ENCODE measurements at regions not wholly inside any gene's neighbourhood (a gene's known extent, or its start where the extent isn't known, plus 50 kb on each side); places are given as distances from the start of the nearest gene placed in this dataset.
"Not testable (repeated sequence)": the region's sequence is repeated elsewhere in the genome, so short reads cannot be mapped to it uniquely, and the experiment has no call there.

- no peak for DNase-seq
Measured at GRCh38 chr12:24356240-24356804, 406.9 kb upstream of the SOX5 start.

DNA sequence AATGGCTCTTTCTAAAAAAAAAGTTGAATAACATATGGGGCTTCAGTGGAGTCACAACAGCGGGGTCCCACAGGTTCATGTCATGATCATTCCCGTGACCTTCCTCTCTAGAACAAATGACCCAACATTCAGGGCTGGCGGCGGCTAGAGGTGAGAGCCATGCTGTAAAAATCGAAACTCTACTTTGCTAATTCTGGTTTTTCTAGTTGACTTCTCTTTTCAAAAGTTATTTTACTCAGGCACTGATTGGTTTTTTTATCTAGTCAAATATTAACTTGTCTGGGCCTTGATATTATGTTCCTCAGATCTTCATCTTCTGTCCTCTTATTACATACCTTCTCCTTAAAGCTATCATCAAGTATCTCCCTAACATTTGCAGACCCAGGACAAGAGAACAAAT, 402.9 kb upstream of the SOX5 start:
- DNase-seq: no peak

- no peak for DNase-seq
Measured at GRCh38 chr12:24349051-24349799, 399.8 kb upstream of the SOX5 start.

- not testable (repeated sequence) for DNase-seq
Measured at GRCh38 chr12:24348180-24348579, 398.7 kb upstream of the SOX5 start.

DNA sequence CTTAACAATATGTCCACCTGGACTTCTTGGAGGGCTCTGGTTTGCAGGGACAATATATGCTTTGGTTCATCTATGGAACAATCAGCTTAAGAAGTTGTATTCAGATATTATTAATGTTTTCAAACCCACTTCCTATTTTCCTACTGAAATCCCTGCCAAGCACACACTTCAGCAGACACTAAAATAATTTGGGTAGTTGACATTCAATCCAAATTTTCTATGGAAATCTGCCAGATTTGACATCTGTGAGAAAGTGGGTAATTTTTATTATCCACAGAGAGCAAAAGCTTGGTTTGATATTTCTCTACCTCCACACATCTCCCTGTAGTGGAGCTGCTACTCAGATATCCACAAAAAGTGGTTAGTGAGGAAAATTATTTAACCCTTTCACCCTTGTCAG, 378.8 kb upstream of the SOX5 start:
- DNase-seq: no peak

DNA sequence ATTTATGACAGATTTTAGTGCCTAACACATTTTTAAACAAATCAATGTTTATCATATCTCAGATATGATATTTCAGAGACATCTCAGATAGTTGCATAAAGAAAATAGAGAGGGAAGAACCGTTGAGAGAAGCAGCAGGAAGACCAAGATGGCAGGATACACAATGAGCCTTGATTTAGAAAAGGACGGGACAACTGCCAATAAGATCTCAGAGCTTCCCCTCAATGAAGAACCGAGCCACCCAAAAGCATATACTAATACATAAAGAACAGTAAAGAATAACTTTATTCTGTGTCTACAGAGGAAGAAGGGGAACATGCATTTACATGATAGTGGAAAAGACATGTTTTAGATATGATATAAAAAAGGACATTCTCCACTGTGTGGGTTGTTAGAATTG, 375.9 kb upstream of the SOX5 start:
- no peak for DNase-seq

DNA sequence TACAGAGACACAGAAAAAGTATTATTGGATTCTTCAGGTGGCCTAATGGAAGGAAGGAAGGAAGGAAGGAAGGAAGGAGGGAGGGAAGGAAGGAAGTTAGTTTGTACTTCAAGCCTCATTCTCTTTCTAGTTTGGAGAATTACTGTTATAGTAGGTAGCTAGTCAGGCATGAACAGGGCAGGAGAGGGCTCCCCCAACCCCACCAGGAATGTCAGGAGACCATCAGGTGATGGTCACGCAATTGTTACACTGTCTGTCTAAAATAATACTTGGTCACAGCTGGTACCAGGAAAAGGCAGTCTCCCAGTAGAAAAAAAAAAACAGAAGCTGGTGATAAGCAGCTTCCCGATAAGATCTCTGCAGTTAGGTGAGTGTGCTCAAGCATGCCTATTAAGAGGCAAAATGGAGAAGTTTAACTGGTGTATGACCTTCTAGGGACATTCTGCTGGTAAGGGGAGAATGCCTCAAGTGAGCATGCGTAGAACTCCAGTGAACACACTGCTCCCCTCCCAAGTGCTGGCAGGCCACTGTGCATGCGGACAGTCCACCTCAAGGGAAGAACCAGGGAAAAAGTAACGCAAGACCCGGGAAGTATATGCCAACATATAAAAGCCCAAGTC, 358.4 kb upstream of the SOX5 start:
- DNase-seq: no peak

GRCh38 chr12:24307153-24307552, 357.7 kb upstream of the SOX5 start:
- no peak for DNase-seq

DNA sequence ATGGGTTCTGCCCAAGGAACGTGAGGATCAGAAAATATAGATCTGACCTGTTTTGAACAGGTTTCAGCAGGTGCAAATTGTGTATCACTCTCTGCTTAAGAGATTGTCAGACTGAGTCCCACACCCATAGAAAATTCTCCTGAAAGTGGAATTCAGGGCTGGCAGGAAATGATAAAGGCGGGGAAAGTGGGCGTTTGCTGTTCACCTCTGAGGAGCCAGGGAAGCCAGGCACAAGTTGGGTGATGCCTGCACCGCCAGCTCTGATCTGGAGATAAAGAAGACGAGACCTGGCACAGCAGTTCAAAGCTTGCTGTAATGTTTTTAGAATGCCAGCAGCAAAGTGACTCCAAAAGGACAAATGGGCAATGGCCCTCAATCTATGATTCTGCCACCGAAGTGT, 356.5 kb upstream of the SOX5 start:
- no peak for DNase-seq

DNA sequence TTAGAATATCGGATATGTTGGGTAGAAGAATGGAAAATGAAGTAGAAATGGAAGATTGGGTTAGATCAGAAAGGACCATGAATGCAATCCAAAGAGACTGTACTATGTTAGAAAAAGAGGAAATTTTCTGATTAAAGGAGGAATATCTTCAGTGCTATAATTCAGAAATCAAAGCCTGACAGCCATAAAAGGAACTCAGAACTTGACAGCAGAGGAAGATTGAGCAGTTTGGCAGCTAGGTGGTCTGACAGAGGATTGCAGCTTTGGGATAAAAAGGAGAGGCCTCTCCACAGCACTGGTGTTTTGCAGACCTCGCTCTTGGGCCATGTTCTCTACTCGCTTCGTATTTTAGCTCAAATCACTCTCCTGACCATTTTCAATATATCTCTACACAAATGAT, 354.8 kb upstream of the SOX5 start:
- no peak for DNase-seq

- DNase-seq: no peak
Measured at GRCh38 chr12:24302708-24303107, 353.2 kb upstream of the SOX5 start.

- DNase-seq: no peak
Measured at GRCh38 chr12:24297516-24297915, 348.0 kb upstream of the SOX5 start.

- no peak for DNase-seq
Measured at GRCh38 chr12:24293549-24293948, 344.1 kb upstream of the SOX5 start.

- no peak for DNase-seq
Measured at GRCh38 chr12:24287963-24288362, 338.5 kb upstream of the SOX5 start.

DNA sequence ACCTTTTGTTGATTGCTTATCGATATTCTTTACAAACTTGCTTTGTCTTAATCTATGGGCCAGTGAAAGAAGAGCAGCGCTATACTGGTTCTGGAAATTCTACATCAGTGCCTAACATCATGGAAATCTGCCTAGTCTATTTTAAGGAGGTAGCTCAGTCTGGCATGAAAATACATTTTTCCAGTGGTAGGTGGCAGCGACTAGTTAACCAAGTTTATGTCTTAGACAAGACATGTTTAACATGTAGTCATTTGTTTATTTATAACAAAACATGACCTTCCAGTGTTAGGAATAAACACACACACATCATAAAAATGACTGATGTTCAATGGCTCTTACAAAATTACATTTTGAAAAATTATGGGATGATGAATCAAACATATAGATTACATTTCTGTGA, 336.0 kb upstream of the SOX5 start:
- no peak for DNase-seq

DNA sequence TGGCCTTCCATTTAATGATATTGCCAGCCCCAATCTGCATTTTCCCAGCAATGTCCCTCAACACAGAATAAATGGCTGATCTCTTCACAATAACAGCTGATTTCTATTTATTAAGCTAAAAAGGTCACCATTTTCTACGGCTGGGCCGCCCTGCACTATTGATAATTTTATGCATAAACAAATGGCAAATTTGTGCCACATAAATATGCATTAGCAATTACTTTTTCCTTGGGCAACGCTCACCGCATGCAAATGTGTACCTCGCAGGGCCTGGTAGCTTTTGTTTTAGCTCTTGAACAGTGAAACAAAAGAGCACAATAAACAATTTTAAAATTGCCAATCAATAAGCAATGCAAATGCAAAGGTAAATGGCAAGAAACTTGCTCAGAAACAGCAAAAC, 331.9 kb upstream of the SOX5 start:
- no peak for DNase-seq

DNA sequence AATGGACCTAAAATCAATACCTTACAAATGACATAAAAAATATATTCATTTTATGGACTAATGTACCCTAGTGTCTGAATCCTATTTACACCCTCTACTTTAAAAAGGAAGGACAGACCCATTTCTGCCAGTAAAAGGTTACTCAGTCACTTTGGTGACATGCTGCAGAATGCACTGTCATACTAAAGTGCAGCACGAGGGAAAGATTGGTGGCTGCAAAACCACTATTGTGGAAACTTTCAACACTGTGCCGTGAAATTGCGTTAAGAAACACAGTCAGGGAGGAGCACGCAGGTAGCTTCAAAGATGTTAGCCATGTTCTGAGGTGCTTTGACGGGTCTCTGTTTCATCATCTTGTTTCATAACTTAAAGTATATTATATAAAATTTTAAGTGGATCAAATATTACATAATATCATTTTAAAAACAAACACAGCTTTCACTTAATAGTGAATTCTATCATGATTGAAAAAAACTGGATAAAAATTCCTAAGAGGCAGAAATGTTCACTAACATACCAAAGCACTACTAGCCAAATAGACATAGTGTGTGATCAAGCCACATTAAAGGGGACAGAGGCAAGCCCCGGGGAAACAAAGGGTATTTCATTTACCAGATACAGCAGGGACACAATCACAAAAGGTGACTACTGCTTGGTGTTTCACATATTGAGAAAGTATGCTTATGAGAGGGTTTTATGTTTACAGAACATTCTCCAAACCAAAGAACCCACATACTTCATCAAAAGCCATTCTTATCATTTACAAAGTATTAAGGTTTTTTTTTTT, 330.8 kb upstream of the SOX5 start:
- no peak for DNase-seq

DNA sequence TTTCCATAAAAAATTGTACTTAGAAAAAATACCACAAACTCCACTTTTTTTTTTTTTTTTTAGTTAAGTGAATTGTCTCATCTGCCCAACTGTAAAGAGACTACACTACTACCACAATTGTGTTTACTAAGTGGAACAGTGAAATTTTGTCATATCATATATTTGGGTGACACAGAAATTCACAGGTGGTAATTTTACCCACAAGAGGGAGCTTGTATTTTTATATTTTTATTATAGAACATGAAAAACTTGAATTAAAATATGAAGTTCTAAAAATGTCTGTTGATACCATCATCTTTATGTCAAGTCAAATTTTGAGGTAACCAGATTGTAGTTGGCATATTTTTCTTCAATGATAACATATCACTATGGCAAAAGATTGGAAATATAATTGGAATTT, 329.4 kb upstream of the SOX5 start:
- no peak for DNase-seq

DNA sequence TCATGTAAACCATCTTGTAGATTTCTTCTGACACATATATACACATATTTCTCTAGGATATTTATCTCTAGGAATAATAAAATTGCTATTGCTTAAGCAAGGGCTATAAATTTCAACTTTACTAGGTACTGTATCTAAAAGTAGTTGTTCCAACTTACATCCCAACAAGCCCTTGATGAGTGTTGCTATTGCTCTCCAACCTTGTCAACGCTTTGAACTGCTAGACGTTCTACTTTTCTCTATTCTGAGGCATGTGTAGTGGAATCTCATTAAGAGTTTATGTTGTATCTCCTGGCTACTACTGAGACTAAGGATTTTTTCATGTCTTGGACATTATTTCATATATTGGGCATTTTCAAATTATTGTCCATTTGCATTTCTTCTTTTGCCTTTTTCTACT, 321.5 kb upstream of the SOX5 start:
- no peak for DNase-seq

- DNase-seq: no peak
Measured at GRCh38 chr12:24270464-24270863, 321.0 kb upstream of the SOX5 start.

GRCh38 chr12:24268663-24269186, 319.3 kb upstream of the SOX5 start:
- no peak for DNase-seq

DNA sequence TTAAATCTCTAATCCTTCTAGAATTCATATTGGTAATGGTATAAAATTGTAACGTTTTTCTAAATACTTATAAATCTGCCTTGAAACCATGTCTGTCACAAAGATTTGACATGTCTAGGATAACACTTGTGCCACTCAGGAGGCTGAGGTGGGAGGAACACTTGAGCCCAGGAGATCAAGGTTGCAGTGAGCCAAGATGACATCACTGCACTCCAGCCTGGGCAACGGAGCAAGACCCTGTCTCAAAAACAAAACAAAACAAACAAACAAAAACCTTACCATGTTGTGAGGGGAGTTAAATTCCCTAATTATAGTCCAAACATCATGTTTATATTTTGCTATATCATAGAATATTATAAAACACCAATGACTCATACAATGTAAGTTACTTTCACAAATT, 317.5 kb upstream of the SOX5 start:
- no peak for DNase-seq

DNA sequence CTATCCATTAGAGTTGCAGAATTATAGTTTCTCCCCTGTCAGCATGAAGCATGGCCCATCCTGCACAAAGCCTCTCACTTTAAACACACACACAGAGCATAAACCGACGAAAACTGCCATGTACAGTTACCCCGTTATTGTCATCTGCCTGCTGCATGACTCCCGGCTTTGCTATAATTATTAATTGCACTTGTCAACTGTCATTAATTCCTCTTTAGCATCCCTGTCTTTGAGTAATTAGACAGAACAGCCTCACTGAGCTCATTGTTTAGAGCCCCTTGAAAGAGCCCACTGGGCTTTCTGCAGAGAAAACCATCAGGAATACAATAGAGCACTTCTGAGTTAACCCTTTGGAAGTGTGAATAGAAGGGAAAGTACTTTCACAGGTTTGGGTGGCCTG, 307.2 kb upstream of the SOX5 start:
- no peak for DNase-seq

Measured in bone marrow (tissue), 2 donors.